ENCODE measurements at regions not wholly inside any gene's neighbourhood (a gene's known extent, or its start where the extent isn't known, plus 50 kb on each side); places are given as distances from the start of the nearest gene placed in this dataset.

DNA sequence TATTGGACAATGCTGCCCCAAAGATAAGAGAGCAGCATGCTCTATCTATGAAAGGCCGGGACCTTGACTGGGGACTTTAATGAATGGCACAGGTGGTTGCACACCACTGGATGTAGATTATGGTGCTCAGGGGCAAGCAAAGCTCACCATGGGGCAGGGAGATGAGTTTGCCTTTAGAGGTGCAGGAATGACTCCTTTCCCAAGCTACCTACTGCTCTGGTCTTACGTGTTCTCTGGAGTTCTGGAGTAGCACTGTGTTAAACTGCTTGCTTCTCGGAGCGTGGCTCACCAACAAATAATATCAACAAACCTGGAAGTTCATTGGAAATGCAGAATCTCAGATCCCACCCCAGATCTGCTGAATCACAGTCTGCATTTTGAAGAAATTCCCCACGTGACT lies 445.3 kb downstream of the RPS24 start:
- TF ChIP-seq, protein P1, sequence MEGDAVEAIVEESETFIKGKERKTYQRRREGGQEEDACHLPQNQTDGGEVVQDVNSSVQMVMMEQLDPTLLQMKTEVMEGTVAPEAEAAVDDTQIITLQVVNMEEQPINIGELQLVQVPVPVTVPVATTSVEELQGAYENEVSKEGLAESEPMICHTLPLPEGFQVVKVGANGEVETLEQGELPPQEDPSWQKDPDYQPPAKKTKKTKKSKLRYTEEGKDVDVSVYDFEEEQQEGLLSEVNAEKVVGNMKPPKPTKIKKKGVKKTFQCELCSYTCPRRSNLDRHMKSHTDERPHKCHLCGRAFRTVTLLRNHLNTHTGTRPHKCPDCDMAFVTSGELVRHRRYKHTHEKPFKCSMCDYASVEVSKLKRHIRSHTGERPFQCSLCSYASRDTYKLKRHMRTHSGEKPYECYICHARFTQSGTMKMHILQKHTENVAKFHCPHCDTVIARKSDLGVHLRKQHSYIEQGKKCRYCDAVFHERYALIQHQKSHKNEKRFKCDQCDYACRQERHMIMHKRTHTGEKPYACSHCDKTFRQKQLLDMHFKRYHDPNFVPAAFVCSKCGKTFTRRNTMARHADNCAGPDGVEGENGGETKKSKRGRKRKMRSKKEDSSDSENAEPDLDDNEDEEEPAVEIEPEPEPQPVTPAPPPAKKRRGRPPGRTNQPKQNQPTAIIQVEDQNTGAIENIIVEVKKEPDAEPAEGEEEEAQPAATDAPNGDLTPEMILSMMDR (conservative IDR thresholded peaks at IDR 0.05): no peak
- TF ChIP-seq EZH2 (IDR thresholded peaks at IDR 0.05; ENCODE audit: low read depth): no peak

Data from PC-9 (cell line).